ENCODE measurements at regions not wholly inside any gene's neighbourhood (a gene's known extent, or its start where the extent isn't known, plus 50 kb on each side); places are given as distances from the start of the nearest gene placed in this dataset.

GRCh38 chr2:217074576-217075255, 214.9 kb upstream of the TNP1 start:
- no peak for TF ChIP-seq CTCF (conservative IDR thresholded peaks at IDR 0.05)
- no peak overlapping the region for H3K27ac ChIP-seq

- H3K27ac ChIP-seq = no peak overlapping the region
- TF ChIP-seq CTCF (conservative IDR thresholded peaks at IDR 0.05) = no peak
These were observed 211.6 kb upstream of the TNP1 start for GRCh38 chr2:217071416-217071815.

GRCh38 chr2:217070611-217071010, 210.7 kb upstream of the TNP1 start:
- no peak overlapping the region for H3K27ac ChIP-seq
- no peak for TF ChIP-seq CTCF (conservative IDR thresholded peaks at IDR 0.05)

- TF ChIP-seq CTCF (conservative IDR thresholded peaks at IDR 0.05) = no peak
- H3K27ac ChIP-seq = no peak overlapping the region
These were observed 210.2 kb upstream of the TNP1 start for GRCh38 chr2:217070043-217070430.

- no peak for TF ChIP-seq CTCF (conservative IDR thresholded peaks at IDR 0.05)
- H3K27ac ChIP-seq = no peak overlapping the region
These were observed 209.6 kb upstream of the TNP1 start for GRCh38 chr2:217069263-217070042.

GRCh38 chr2:217068677-217069250, 208.9 kb upstream of the TNP1 start:
- TF ChIP-seq CTCF (conservative IDR thresholded peaks at IDR 0.05) = no peak

GRCh38 chr2:217067787-217068186, 207.9 kb upstream of the TNP1 start:
- no peak for TF ChIP-seq CTCF (conservative IDR thresholded peaks at IDR 0.05)
- no peak overlapping the region for H3K27ac ChIP-seq

More at GRCh38 chr2:217068677-217069250, 208.9 kb upstream of the TNP1 start:
- no peak overlapping the region for H3K27ac ChIP-seq
